GM20000 (cell line): ENCODE measurements at regions not wholly inside any gene's neighbourhood (a gene's known extent, or its start where the extent isn't known, plus 50 kb on each side); places are given as distances from the start of the nearest gene placed in this dataset.
A peak's percentile ranks its signal among the peaks of the same experiment; 100 is the strongest.

Experiments
- DNase-seq: peaks from one replicate; pipeline ENCODE4 v3.0.0; 2012; ENCODE audit warnings: low spot score
- TF ChIP-seq, protein P1 (sequence below): IDR thresholded peaks from 2 replicates; pipeline ENCODE4 v1.5.1; 2012; ENCODE audit warnings: mild to moderate bottlenecking, control low read depth; ENCODE audit errors: extremely low read depth, missing control alignments

DNA sequence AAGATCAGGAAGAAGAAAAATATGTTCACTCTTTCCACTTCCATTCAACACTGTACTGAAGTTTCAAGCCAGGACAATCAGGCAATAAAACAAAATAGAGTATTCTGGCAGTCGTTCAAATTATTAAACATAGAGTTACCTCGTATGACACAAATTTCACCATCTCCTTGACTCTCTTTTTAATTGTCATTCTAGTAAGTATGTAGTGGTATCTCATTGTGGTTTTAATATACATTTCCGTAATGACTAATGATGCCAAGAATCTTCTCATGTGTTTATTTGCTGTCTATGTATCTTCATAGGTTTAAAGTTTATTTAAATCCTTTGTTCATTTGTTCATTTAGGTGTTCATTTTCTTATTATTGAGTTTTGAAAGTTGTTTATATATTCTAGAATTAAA, 352.2 kb downstream of the IDS start:
- no peak for DNase-seq
- TF ChIP-seq, protein P1, sequence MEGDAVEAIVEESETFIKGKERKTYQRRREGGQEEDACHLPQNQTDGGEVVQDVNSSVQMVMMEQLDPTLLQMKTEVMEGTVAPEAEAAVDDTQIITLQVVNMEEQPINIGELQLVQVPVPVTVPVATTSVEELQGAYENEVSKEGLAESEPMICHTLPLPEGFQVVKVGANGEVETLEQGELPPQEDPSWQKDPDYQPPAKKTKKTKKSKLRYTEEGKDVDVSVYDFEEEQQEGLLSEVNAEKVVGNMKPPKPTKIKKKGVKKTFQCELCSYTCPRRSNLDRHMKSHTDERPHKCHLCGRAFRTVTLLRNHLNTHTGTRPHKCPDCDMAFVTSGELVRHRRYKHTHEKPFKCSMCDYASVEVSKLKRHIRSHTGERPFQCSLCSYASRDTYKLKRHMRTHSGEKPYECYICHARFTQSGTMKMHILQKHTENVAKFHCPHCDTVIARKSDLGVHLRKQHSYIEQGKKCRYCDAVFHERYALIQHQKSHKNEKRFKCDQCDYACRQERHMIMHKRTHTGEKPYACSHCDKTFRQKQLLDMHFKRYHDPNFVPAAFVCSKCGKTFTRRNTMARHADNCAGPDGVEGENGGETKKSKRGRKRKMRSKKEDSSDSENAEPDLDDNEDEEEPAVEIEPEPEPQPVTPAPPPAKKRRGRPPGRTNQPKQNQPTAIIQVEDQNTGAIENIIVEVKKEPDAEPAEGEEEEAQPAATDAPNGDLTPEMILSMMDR, result no peak

DNA sequence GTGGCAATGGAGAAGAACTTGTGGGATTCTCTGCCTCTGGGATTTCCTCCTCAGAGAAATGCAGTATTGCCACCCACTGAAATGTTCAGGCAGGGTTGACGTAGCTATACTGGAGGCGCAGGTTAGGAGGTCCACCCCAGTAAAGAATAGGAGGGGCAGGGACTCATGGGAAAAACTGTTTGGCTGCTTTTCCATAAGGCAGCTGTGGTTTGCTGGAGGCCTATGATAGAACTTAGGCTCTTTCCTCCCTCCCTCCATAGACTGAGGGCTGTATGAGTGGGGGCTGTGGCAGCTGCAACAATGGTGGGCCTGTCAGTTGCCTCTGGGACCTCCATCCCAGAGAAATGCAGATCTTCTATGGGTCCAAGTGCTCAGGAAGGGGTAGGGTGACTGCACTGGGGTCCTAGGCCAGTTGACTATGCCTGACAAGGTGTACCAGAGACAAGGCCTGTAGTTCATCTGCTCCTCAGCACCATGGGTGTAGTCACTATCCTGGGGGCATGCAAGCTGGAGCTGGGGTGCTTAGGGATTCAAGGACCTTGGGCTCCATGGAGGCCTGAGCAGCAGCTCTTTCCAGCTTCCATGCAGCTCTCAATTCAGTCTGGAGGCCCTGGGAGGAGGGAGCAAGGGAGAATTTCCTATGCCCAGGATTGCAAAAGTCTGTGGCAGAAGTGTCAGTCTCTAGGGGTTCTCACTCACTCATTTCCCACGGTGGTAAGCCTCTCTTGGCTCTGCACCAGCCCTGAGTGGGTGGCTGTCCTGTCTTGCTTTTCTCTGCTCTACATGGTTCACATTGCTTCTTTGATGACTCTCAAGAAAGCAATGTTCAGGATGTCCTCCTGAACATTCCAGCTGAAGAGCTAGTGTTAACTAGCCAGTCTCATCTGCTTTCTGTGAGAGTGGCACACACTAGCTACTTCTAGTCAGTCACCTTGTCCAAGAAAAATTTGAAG, 353.0 kb downstream of the IDS start:
- TF ChIP-seq, protein P1, result no peak

DNA sequence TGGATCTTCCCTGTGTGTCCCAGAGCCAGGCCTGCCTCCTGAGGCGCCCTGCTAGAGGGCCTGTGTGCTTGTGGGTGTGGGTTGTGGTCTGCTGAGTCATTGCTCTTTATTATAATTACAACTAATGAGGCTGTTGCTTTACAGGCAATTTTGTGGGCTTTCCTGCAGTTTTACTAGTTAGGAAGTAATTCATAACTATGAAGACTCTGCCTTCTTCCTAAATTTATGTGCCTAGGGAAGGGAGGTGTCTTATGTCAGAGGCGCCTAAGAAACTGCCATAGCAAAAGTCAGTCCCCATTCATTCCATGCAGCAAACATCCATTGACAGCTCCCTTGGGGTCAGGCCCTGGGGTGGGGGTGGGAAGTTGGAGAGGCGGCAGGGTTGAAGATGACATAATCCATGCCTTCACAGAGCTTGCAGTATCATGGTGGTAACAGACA, 359.2 kb downstream of the IDS start:
- peak; percentile 3 for DNase-seq
- TF ChIP-seq, protein P1, result no peak

More for the DNA sequence above, 353.0 kb downstream of the IDS start:
- DNase-seq, result no peak

DNA sequence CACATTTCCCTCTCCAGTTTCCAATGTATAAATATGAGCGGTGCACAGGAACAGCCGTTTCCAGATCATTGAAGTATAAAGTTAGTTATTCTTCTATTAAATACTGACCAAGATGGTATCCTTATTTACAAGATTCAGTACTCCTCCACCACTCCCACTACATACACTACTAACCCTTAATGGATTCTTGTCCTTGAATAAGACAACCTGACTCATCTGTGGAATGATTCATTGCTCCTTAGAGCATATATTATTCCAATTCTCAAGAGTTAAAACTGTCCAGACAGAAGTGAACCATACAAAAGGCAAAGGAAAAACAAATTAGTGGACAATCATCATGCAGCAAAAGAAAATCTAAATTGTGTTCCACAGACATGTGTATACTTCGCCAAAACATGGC, 373.3 kb downstream of the IDS start:
- TF ChIP-seq, protein P1, result no peak
- DNase-seq, result no peak

DNA sequence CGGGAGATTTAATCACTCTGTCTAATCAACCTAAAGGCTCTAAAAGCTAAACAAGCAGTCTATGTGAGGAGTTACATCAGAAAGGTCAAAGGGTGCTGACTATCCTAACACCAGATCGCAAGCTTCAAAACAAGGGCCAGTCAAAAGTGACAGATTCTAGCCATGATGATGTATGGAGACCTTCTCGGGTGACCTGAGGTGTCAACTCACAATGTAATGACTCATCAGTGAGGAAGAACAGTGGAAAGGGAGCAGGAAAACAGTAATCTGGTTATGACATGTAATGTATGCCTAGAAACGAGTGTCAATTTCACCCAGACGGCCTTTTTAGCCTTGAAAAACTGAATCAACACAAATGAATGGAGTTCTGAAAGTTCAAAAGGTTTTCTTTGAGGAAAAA, 375.3 kb downstream of the IDS start:
- DNase-seq, result no peak
- TF ChIP-seq, protein P1, result no peak

DNA sequence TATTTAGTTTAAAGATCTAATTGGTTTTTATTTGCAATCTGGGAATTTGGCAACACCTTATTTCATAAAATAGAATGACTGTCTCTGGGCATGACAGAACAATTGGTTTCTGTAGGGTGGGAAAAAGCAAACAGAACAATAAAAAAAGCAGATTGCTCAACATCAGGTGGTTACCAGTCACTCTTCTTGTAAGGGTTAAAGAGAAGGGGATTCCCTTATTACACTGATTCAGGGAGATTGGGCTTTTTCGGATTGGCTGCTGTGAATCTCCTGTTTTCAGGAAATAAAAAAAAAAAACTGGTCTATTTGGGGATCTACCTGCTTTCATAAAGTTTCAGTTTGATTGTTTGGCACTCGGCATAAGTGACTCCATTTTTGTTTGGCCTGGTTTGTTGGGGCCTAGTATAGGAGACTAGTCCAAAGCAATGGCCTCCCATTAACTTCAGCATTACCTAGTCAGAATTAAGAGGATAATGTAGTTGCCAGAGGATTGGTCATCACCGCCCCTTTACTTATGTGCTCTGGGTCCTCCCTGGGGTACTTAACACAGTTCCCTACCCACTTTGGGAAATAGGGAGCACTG, 380.5 kb downstream of the IDS start:
- DNase-seq, result no peak
- TF ChIP-seq, protein P1, result no peak

DNA sequence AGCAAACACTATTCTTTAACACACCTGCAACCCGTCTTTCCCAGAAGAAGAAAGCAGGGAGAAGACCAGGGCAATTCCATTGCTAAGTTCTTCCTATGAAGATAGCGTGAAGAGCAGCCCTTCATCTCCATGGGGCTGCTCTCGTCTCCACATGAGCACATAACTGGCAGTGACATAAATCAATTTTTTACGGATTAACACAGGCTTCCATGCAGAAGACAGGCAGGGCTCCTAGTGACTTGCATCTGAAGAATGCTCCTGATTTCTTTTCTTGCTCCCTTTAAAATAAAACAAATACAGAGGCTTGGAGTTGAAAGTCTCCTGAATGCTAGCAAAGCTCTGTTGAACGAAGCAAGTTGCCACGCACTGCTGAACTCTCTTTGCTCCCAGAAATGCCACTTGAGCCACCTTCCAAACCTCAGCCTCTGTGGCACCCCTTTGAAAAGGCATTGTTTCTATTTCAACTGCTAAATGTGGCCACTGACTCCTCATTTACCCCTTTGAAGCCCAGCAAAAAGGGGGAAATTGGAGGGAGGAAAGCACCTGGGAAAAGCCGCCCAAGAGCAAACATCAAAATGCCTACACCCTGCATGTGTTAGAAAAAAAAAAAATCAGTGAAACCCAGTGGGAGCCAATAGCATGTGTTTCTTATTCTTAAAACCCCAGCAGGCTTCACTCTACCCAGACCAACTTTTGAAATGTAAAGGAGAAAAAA, 383.7 kb downstream of the IDS start:
- TF ChIP-seq, protein P1, result no peak
- DNase-seq, result no peak
